ENCODE measurements at regions not wholly inside any gene's neighbourhood (a gene's known extent, or its start where the extent isn't known, plus 50 kb on each side); places are given as distances from the start of the nearest gene placed in this dataset.

GRCh38 chr9:81756561-81756960, 67.2 kb upstream of the TLE1 start:
- no peak for TF ChIP-seq POLR2AphosphoS5 (IDR thresholded peaks at IDR 0.05; ENCODE audit: insufficient read depth in 1 of 2, low read depth in 1 of 2)
- TF ChIP-seq, protein P1, sequence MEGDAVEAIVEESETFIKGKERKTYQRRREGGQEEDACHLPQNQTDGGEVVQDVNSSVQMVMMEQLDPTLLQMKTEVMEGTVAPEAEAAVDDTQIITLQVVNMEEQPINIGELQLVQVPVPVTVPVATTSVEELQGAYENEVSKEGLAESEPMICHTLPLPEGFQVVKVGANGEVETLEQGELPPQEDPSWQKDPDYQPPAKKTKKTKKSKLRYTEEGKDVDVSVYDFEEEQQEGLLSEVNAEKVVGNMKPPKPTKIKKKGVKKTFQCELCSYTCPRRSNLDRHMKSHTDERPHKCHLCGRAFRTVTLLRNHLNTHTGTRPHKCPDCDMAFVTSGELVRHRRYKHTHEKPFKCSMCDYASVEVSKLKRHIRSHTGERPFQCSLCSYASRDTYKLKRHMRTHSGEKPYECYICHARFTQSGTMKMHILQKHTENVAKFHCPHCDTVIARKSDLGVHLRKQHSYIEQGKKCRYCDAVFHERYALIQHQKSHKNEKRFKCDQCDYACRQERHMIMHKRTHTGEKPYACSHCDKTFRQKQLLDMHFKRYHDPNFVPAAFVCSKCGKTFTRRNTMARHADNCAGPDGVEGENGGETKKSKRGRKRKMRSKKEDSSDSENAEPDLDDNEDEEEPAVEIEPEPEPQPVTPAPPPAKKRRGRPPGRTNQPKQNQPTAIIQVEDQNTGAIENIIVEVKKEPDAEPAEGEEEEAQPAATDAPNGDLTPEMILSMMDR (IDR thresholded peaks at IDR 0.05): no peak
- TF ChIP-seq POLR2A (IDR thresholded peaks at IDR 0.05): no peak
- Histone ChIP-seq H3K27me3 (no peaks in the 10 kb centered on the region), H3K27ac (no peak overlapping the region), H3K4me3 (no peak overlapping the region), H3K36me3 (no peaks in the 10 kb centered on the region), H3K4me1 (no peaks in the 10 kb centered on the region), H3K9me3 (no peaks in the 10 kb centered on the region)
- no peak for DNase-seq (ENCODE audit: extremely low spot score in 2 of 2)
- intact Hi-C loops (cut with DNase I): no loop called here

DNA sequence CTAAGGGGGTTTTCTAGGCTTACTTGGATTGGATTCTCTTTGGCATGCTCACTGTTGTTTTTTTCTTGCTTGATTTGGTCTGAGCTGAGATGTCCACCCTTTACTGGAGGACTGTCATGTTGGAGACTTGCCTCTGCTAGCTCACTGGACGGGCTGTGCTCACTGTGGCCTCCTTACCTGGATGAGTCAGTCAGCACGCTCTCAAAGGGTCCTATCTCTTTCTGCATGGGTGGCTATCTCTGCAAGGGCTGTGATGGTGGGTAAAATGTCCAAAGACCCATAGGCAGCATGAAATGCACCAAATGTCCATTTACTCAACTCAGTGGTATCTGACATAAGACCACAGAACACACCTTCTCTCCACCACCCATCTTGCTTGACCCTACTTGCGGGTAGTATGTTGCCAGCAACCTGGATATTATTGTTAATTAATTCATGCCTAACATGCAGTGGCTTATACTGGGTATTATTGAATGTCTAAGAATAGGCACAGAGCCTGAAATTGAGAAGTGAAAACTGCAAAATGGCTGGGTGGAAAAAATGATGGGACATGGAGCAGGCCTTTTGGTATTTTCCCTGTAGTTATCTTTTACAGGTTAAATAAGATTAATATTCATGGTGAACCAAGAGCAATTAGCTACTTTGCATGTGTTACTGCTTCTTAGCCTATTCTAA, 68.9 kb upstream of the TLE1 start:
- intact Hi-C loops (cut with DNase I): no loop called here
- no peak for DNase-seq (ENCODE audit: extremely low spot score in 2 of 2)

DNA sequence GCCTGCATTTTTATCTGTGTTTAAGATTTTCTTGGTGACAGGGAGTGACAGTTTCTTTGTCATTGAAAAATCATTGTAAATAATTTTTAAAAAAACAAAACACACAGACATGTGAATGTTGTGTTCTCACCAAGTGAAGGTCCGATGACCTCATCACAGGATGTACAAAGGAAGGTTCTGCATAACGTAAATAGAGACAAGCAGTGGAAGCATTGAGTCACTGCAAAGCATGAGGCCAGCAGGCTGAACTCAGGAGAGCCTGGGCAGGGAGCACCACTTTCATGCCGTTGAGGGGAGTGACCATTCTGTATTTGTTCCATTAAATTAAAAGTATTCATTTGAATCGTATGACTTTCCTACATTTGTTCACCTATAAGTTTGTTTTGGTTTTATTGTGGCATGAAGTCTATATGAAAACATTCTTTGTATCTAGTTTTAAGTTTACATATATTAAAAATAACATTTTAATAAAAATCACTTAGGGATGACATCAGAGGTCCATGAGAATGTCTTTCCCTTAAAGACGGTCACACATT, 70.4 kb upstream of the TLE1 start:
- Histone ChIP-seq H3K36me3 (no peaks in the 10 kb centered on the region), H3K4me3 (no peak overlapping the region), H3K27ac (no peak overlapping the region), H3K4me1 (no peaks in the 10 kb centered on the region), H3K9me3 (no peaks in the 10 kb centered on the region), H3K27me3 (no peaks in the 10 kb centered on the region)
- DNase-seq (ENCODE audit: extremely low spot score in 2 of 2): no peak
- intact Hi-C loops (cut with DNase I): no loop called here
- no peak for TF ChIP-seq POLR2AphosphoS5 (IDR thresholded peaks at IDR 0.05; ENCODE audit: insufficient read depth in 1 of 2, low read depth in 1 of 2)
- TF ChIP-seq, protein P1 (IDR thresholded peaks at IDR 0.05): no peak
- no peak for TF ChIP-seq POLR2A (IDR thresholded peaks at IDR 0.05)

More for the DNA sequence above, 68.9 kb upstream of the TLE1 start:
- H3K27ac ChIP-seq: no peak overlapping the region
- H3K9me3 ChIP-seq: no peaks in the 10 kb centered on the region
- H3K36me3 ChIP-seq: no peaks in the 10 kb centered on the region
- H3K4me3 ChIP-seq: no peak overlapping the region
- no peaks in the 10 kb centered on the region for H3K4me1 ChIP-seq
- H3K27me3 ChIP-seq: no peaks in the 10 kb centered on the region
- TF ChIP-seq, protein P1 (IDR thresholded peaks at IDR 0.05): no peak
- no peak for TF ChIP-seq POLR2AphosphoS5 (IDR thresholded peaks at IDR 0.05; ENCODE audit: insufficient read depth in 1 of 2, low read depth in 1 of 2)
- TF ChIP-seq POLR2A (IDR thresholded peaks at IDR 0.05): no peak

GRCh38 chr9:81767921-81768320, 78.6 kb upstream of the TLE1 start:
- Histone ChIP-seq H3K4me3 (no peak overlapping the region), H3K36me3 (no peaks in the 10 kb centered on the region), H3K27ac (no peak overlapping the region), H3K27me3 (no peaks in the 10 kb centered on the region), H3K9me3 (no peaks in the 10 kb centered on the region), H3K4me1 (no peaks in the 10 kb centered on the region)
- TF ChIP-seq, protein P1 (IDR thresholded peaks at IDR 0.05): no peak
- TF ChIP-seq POLR2AphosphoS5 (IDR thresholded peaks at IDR 0.05; ENCODE audit: insufficient read depth in 1 of 2, low read depth in 1 of 2): no peak
- TF ChIP-seq POLR2A (IDR thresholded peaks at IDR 0.05): no peak
- no peak for DNase-seq (ENCODE audit: extremely low spot score in 2 of 2)
- intact Hi-C loops (cut with DNase I): no loop called here

DNA sequence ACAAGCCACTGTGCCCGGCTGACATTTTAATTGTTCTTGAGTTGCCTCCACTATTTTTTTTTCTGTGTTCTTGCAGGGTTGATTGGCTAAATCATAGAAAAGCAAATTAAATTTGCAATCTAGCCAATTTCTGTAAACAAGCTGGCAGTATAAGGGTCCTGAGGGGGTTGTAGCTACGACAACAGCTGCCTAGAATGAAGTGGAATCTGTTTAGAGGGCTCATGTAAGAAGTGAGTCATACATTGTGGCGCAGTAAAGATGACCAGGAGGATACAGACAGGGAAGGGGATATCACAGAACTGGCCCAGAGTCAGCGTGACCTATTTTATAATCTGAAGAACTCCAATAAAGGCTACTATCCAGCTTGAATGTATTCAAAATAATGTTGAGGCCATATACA, 82.2 kb upstream of the TLE1 start:
- Histone ChIP-seq H3K27me3 (no peaks in the 10 kb centered on the region), H3K27ac (no peak overlapping the region), H3K4me3 (no peak overlapping the region), H3K9me3 (no peaks in the 10 kb centered on the region), H3K36me3 (no peaks in the 10 kb centered on the region), H3K4me1 (peaks cover 1% of the 10 kb centered on the region)
- DNase-seq (ENCODE audit: extremely low spot score in 2 of 2): no peak
- intact Hi-C loops (cut with DNase I): no loop called here
- no peak for TF ChIP-seq POLR2AphosphoS5 (IDR thresholded peaks at IDR 0.05; ENCODE audit: insufficient read depth in 1 of 2, low read depth in 1 of 2)
- no peak for TF ChIP-seq POLR2A (IDR thresholded peaks at IDR 0.05)
- TF ChIP-seq, protein P1 (IDR thresholded peaks at IDR 0.05): no peak

All from vagina (tissue), 2 donors.